HepG2 (cell line): ENCODE measurements at regions not wholly inside any gene's neighbourhood (a gene's known extent, or its start where the extent isn't known, plus 50 kb on each side); places are given as distances from the start of the nearest gene placed in this dataset.

Experiments used
- ATAC-seq: fragments of 200-7000 bp; cut with Tn5 transposase; 3 replicates; pipeline ENCODE4 v1.9.1; 2020; ENCODE audit warnings: mild to moderate bottlenecking, moderate library complexity
- BruUV-seq: library from RNA; stranded (reverse); fragments of 400-500 nt; replicated peaks from 2 replicates; lab custom pipeline; 2021; lab: Mats Ljungman, UMichigan
- CTCF ChIA-PET: fragments of 300-600 bp; formaldehyde crosslinking; extraction: SDS; loops from one replicate; lab custom pipeline; 2021; ENCODE audit warnings: low total read pairs, inconsistent platforms, low intra/inter-chr PET ratio; lab: Yijun Ruan, JAX
- POLR2A ChIA-PET: fragments of 350-600 bp; sonication (Branson Sonifier 250); formaldehyde crosslinking; loops from one replicate; lab custom pipeline; 2020; ENCODE audit warnings: antibody characterized with exemption, inconsistent platforms; lab: Yijun Ruan, JAX
- DNase-seq: peaks from one replicate; pipeline ENCODE4 v3.0.0-alpha.2; 2015; ENCODE audit warnings: low spot score
- FAIRE-seq: peaks from 3 replicates; lab custom pipeline; 2011; peaks lifted over from hg19 to GRCh38; lab: Jason Lieb, UNC
- H2AFZ ChIP-seq: one replicate; pipeline ENCODE4 v1.6.1; 2011; ENCODE audit warnings: low read length, inconsistent platforms
- H3K27ac ChIP-seq: fragments of 300-600 bp; 3 replicates; pipeline ENCODE4 v1.8.0; 2011; ENCODE audit warnings: mixed run types, mild to moderate bottlenecking, mixed read lengths, low read length, inconsistent platforms; ENCODE audit not compliant: insufficient read depth; ENCODE audit errors: extremely low read length
- H3K27me3 ChIP-seq, 2 experiments: fragments of 200-600 bp in 1 of 2; 2 replicates in 1 of 2; 3 replicates in 1 of 2; pipeline versions ENCODE4 v1.6.0 to v1.8.0; 2011; ENCODE audit warnings: low read length in 2 of 2, mild to moderate bottlenecking in 2 of 2, moderate library complexity in 2 of 2, inconsistent platforms in 1 of 2; ENCODE audit not compliant: insufficient read depth in 2 of 2, control insufficient read depth in 1 of 2
- H3K36me3 ChIP-seq, 2 experiments: fragments of 200-600 bp in 1 of 2; replicated peaks in 1 of 2; 2 replicates in 1 of 2; 3 replicates in 1 of 2; pipeline versions ENCODE4 v1.5.1 to v1.8.0; 2011; ENCODE audit warnings: low read length in 2 of 2, inconsistent platforms in 1 of 2; ENCODE audit not compliant: insufficient read depth in 2 of 2, control insufficient read depth in 1 of 2
- H3K4me1 ChIP-seq: 2 replicates; pipeline ENCODE4 v1.5.1; 2012; ENCODE audit warnings: low read length, inconsistent platforms; ENCODE audit not compliant: insufficient read depth
- H3K4me2 ChIP-seq: 2 replicates; pipeline ENCODE4 v1.6.0; 2011; ENCODE audit warnings: low read depth, low read length, inconsistent platforms
- H3K4me3 ChIP-seq, 3 experiments: fragments of 200-600 bp in 1 of 3; sonication (generic), shearing (Covaris generic) in 1 of 3; replicated peaks in 1 of 3; 2 replicates each; pipeline ENCODE4 v1.5.1; 2011 to 2016; ENCODE audit warnings: low read length in 3 of 3, inconsistent platforms in 2 of 3, low read depth in 2 of 3, mild to moderate bottlenecking in 2 of 3, control low read depth in 1 of 3, mixed read lengths in 1 of 3; ENCODE audit not compliant: insufficient read depth in 1 of 3
- H3K79me2 ChIP-seq: one replicate; pipeline ENCODE4 v1.6.1; 2011; ENCODE audit warnings: low read length, inconsistent platforms; ENCODE audit not compliant: insufficient read depth
- H3K9ac ChIP-seq: 2 replicates; pipeline ENCODE4 v1.6.0; 2011; ENCODE audit warnings: mild to moderate bottlenecking, low read depth, low read length, inconsistent platforms; ENCODE audit not compliant: insufficient read depth
- H3K9me3 ChIP-seq: 2 replicates; pipeline ENCODE4 v1.5.1; 2012; ENCODE audit warnings: mild to moderate bottlenecking, low read length
- H4K20me1 ChIP-seq: 2 replicates; pipeline ENCODE4 v1.6.0; 2011; ENCODE audit warnings: inconsistent platforms, mild to moderate bottlenecking, low read length, moderate library complexity; ENCODE audit not compliant: insufficient read depth
- CBX5 ChIP-seq: sonication (generic); formaldehyde crosslinking; IDR thresholded peaks from 2 replicates; pipeline ENCODE4 v1.4.0; 2020; ENCODE audit warnings: missing genetic modification reagents, borderline replicate concordance
- EHMT2 ChIP-seq: fragments of 200-600 bp; sonication (generic); IDR thresholded peaks from 2 replicates; pipeline ENCODE4 v1.7.0; 2017; ENCODE audit warnings: antibody characterized with exemption, low read depth, low read length, borderline replicate concordance
- MBNL3 ChIP-seq: fragments of 250-450 bp; sonication (Bioruptor Pico); conservative IDR thresholded peaks from 2 replicates; pipeline ENCODE4 v1.8.0; 2022; ENCODE audit warnings: mild to moderate bottlenecking, inconsistent platforms
- NFIB ChIP-seq: sonication (generic); formaldehyde crosslinking; IDR thresholded peaks from 2 replicates; pipeline ENCODE4 v1.9.0; 2021; ENCODE audit warnings: missing genetic modification reagents, mild to moderate bottlenecking, borderline replicate concordance
- RAD51 ChIP-seq: fragments of 450-650 bp; IDR thresholded peaks from 2 replicates; pipeline ENCODE4 v1.6.1; 2016; ENCODE audit warnings: borderline replicate concordance
- RFX3 ChIP-seq: IDR thresholded peaks from 2 replicates; pipeline ENCODE4 v1.6.1; 2016; ENCODE audit warnings: missing biosample characterization, missing genetic modification reagents
- TCF7 ChIP-seq: sonication (generic); IDR thresholded peaks from 2 replicates; pipeline ENCODE4 v1.6.1; 2016; ENCODE audit warnings: antibody characterized with exemption, low read depth
- ZEB1 ChIP-seq: IDR thresholded peaks from 2 replicates; pipeline ENCODE4 v1.6.1; 2012; ENCODE audit warnings: mild to moderate bottlenecking, low read depth, inconsistent platforms; ENCODE audit not compliant: insufficient replicate concordance
- ZKSCAN5 ChIP-seq: sonication (generic); formaldehyde crosslinking; IDR thresholded peaks from 2 replicates; pipeline ENCODE4 v1.5.1; 2020; ENCODE audit warnings: mild to moderate bottlenecking, missing genetic modification reagents
- ZNF577 ChIP-seq: sonication (generic); formaldehyde crosslinking; IDR thresholded peaks from 2 replicates; pipeline ENCODE4 v1.4.0; 2020; ENCODE audit warnings: mild to moderate bottlenecking, low read depth, missing genetic modification reagents, borderline replicate concordance
- ZNF619 ChIP-seq: sonication (generic); formaldehyde crosslinking; IDR thresholded peaks from 2 replicates; pipeline ENCODE4 v1.4.0; 2020; ENCODE audit warnings: mild to moderate bottlenecking, missing genetic modification reagents
- WGBS: methylation state at CpG from one replicate; pipeline ENCODE4 v1.1.6; 2017; ENCODE audit warnings: low lambda C conversion rate; 5-methylcytosine and 5-hydroxymethylcytosine counted together
- in situ Hi-C: cut with HindIII; loops from 2 replicates; pipeline ENCODE4 v1.10.0; 2017; ENCODE audit warnings: low pct_unique_long_range_greater_than_20kb; ENCODE audit not compliant: extremely low pct_ligation_motif_present
- intact Hi-C: fragments of 100-400 bp; cut with micrococcal nuclease; formaldehyde crosslinking; loops from one replicate; pipeline ENCODE4 v1.10.0; 2022; ENCODE audit not compliant: unreplicated experiment
- TF ChIP-seq, protein P1 (sequence below): sonication (generic); formaldehyde crosslinking; IDR thresholded peaks from 2 replicates; pipeline ENCODE4 v1.4.0; 2020; ENCODE audit warnings: missing genetic modification reagents, borderline replicate concordance
- TF ChIP-seq, protein P2 (sequence below): IDR thresholded peaks from 2 replicates; pipeline ENCODE4 v1.6.1; 2016; ENCODE audit warnings: low read depth, borderline replicate concordance
- TF ChIP-seq, protein P3 (sequence below): sonication (generic); formaldehyde crosslinking; IDR thresholded peaks from 2 replicates; pipeline ENCODE4 v1.4.0; 2020; ENCODE audit warnings: missing genetic modification reagents

DNA sequence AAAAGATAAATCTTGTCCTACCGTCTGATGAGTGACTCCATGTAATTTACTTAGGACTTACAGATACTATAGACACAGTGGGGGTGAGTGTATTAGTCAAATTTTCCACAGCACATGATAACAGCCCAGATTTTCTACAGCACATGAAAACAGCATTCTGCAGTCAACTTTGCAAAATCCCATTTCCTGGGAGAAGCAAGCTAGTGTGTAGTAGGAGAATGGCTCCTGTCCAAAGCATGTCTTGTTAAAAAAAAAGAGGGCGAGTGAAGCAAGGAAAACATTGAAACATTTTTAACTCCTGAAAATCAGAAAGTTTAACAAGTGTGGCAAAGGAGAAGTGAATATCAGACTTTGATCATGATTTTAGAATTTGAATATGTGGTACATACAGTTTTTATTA lies 817.8 kb upstream of the FAM98A start:
- Histone ChIP-seq H3K36me3 (no peaks in the 10 kb centered on the region), H3K9me3 (peaks cover 57% of the 10 kb centered on the region), H3K4me3 (no peak overlapping the region), H2AFZ (no peak overlapping the region), H3K4me2 (no peak overlapping the region), H3K4me1 (no peaks in the 10 kb centered on the region), H4K20me1 (no peaks in the 10 kb centered on the region), H3K27me3 (no peaks in the 10 kb centered on the region), H3K27ac (no peak overlapping the region), H3K9ac (no peak overlapping the region), H3K79me2 (no peaks in the 10 kb centered on the region)
- BruUV-seq = no TSS peak
- DNase-seq (no peak), FAIRE-seq (no peak), ATAC-seq (no peak)
- in situ Hi-C loops = no loop called here
- intact Hi-C loops = no loop called here
- 21% methylated on average over 2 of the region's 2 CpGs for WGBS
- TF ChIP-seq ZNF619 (CRISPR knock-in tag) (no peak), MBNL3 (CRISPR knock-in tag) (no peak), NFIB (CRISPR knock-in tag) (no peak), RFX3 (CRISPR knock-in tag) (no peak), ZEB1 (no peak), TCF7 (no peak), CBX5 (no peak), EHMT2 (no peak), ZNF577 (CRISPR knock-in tag) (no peak), RAD51 (no peak), ZKSCAN5 (CRISPR knock-in tag) (no peak)
- TF ChIP-seq, protein P1, sequence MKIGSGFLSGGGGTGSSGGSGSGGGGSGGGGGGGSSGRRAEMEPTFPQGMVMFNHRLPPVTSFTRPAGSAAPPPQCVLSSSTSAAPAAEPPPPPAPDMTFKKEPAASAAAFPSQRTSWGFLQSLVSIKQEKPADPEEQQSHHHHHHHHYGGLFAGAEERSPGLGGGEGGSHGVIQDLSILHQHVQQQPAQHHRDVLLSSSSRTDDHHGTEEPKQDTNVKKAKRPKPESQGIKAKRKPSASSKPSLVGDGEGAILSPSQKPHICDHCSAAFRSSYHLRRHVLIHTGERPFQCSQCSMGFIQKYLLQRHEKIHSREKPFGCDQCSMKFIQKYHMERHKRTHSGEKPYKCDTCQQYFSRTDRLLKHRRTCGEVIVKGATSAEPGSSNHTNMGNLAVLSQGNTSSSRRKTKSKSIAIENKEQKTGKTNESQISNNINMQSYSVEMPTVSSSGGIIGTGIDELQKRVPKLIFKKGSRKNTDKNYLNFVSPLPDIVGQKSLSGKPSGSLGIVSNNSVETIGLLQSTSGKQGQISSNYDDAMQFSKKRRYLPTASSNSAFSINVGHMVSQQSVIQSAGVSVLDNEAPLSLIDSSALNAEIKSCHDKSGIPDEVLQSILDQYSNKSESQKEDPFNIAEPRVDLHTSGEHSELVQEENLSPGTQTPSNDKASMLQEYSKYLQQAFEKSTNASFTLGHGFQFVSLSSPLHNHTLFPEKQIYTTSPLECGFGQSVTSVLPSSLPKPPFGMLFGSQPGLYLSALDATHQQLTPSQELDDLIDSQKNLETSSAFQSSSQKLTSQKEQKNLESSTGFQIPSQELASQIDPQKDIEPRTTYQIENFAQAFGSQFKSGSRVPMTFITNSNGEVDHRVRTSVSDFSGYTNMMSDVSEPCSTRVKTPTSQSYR (CRISPR knock-in tag) = no peak
- TF ChIP-seq, protein P2, sequence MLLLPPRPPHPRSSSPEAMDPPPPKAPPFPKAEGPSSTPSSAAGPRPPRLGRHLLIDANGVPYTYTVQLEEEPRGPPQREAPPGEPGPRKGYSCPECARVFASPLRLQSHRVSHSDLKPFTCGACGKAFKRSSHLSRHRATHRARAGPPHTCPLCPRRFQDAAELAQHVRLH (CRISPR knock-in tag) = no peak
- TF ChIP-seq, protein P3, sequence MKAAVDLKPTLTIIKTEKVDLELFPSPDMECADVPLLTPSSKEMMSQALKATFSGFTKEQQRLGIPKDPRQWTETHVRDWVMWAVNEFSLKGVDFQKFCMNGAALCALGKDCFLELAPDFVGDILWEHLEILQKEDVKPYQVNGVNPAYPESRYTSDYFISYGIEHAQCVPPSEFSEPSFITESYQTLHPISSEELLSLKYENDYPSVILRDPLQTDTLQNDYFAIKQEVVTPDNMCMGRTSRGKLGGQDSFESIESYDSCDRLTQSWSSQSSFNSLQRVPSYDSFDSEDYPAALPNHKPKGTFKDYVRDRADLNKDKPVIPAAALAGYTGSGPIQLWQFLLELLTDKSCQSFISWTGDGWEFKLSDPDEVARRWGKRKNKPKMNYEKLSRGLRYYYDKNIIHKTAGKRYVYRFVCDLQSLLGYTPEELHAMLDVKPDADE (CRISPR knock-in tag) = no peak
- ChIA-PET CTCF (no interaction called here), POLR2A (no interaction called here)
